Activated CD8-positive, alpha-beta T cell treated with anti-CD3 and anti-CD28 coated beads for 36 hours (primary cell): ENCODE measurements at regions not wholly inside any gene's neighbourhood (a gene's known extent, or its start where the extent isn't known, plus 50 kb on each side); places are given as distances from the start of the nearest gene placed in this dataset.

Experiments
- ATAC-seq: fragments of 200-7000 bp; cut with Tn5 transposase; one replicate; pipeline ENCODE4 v1.10.0; 2021; ENCODE audit warnings: mild to moderate bottlenecking, moderate library complexity
- CTCF ChIA-PET: fragments of 350-600 bp; sonication (Branson Sonifier 250); formaldehyde crosslinking; loops from one replicate; lab custom pipeline; 2021; ENCODE audit warnings: antibody characterized with exemption; lab: Charles Lee
- POLR2A ChIA-PET: fragments of 350-600 bp; sonication (Branson Sonifier 250); formaldehyde crosslinking; loops from one replicate; lab custom pipeline; 2021; ENCODE audit warnings: antibody characterized with exemption; lab: Charles Lee
- DNase-seq: peaks from one replicate; pipeline ENCODE4 v3.0.0-alpha.2; 2020
- H3K27ac Mint-ChIP-seq: one replicate; pipeline ENCODE4 v1.8.0; 2021; ENCODE audit warnings: mild to moderate bottlenecking, mixed read lengths
- H3K27me3 Mint-ChIP-seq: one replicate; pipeline ENCODE4 v1.8.0; 2021; ENCODE audit warnings: mixed read lengths
- H3K36me3 Mint-ChIP-seq: one replicate; pipeline ENCODE4 v1.8.0; 2021; ENCODE audit warnings: low read depth, mixed read lengths
- H3K4me1 Mint-ChIP-seq: one replicate; pipeline ENCODE4 v1.8.0; 2021; ENCODE audit warnings: low read depth, mixed read lengths
- H3K4me3 Mint-ChIP-seq: one replicate; pipeline ENCODE4 v1.8.0; 2021; ENCODE audit warnings: mild to moderate bottlenecking, moderate library complexity, mixed read lengths
- H3K9me3 Mint-ChIP-seq: one replicate; pipeline ENCODE4 v1.8.0; 2021; ENCODE audit warnings: mixed read lengths
- intact Hi-C: fragments of 100-400 bp; cut with micrococcal nuclease; formaldehyde crosslinking; loops from one replicate; pipeline ENCODE4 v1.10.0; 2022
- TF ChIP-seq, protein P1 (sequence below): fragments of 200-600 bp; IDR thresholded peaks from one replicate; pipeline ENCODE4 v1.8.0; 2022; ENCODE audit warnings: antibody characterized with exemption, mild to moderate bottlenecking

DNA sequence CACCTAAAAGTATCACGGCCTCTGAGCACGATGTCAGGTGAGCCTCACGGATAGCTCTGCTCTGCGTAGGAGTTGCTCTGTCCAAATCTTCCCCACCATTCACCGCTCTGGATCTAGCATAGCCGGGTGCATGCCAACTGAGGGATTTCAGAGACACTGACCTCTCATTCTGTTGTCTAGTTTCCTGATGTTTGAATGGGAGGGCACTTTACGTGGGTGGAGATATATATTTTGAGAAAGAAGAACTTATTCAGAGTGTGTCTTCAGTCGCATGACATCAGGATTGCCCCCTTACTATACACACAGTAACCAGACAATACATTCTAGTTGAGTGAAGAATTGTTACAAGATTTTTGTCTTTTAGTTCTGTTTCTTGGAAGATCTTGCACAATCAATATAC, 96.5 kb upstream of the CITED2 start:
- Mint-ChIP-seq H3K4me3 (no peak overlapping the region), H3K36me3 (no peaks in the 10 kb centered on the region), H3K9me3 (no peaks in the 10 kb centered on the region), H3K27me3 (no peaks in the 10 kb centered on the region), H3K4me1 (no peaks in the 10 kb centered on the region), H3K27ac (no peak overlapping the region)
- intact Hi-C loops: no loop called here
- ATAC-seq (no peak), DNase-seq (no peak)
- CTCF ChIA-PET: no interaction called here
- POLR2A ChIA-PET: no interaction called here
- TF ChIP-seq, protein P1, sequence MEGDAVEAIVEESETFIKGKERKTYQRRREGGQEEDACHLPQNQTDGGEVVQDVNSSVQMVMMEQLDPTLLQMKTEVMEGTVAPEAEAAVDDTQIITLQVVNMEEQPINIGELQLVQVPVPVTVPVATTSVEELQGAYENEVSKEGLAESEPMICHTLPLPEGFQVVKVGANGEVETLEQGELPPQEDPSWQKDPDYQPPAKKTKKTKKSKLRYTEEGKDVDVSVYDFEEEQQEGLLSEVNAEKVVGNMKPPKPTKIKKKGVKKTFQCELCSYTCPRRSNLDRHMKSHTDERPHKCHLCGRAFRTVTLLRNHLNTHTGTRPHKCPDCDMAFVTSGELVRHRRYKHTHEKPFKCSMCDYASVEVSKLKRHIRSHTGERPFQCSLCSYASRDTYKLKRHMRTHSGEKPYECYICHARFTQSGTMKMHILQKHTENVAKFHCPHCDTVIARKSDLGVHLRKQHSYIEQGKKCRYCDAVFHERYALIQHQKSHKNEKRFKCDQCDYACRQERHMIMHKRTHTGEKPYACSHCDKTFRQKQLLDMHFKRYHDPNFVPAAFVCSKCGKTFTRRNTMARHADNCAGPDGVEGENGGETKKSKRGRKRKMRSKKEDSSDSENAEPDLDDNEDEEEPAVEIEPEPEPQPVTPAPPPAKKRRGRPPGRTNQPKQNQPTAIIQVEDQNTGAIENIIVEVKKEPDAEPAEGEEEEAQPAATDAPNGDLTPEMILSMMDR: no peak

DNA sequence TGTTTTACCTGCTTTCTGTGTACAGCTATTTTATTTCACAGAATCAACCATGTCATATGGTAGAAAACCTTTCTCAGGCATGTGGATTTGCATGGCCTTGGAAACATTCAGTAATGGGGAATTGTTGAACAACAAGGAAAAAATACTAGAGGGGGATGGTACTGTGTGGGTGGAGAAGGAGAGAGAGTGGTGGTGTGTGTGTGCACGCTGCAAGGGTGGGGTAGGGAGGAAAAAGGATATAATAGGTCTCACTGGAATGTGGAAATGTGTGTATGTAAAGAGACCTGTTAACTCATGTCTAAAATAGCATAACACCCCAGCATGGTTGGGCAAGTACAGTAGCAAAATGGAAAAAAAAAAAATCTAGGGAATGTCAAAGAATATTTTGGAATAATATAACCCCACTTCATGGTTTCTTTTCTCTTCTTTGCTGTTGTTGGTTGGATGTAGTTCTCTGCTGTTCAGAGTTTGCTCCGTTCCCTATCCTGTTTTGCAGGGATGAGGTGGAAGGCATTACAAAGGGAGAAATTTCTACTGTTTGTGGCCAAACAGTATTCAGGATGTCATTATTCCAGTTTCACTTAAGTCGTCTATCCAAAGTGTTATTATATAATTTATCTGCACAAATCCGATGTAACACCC, 93.9 kb upstream of the CITED2 start:
- Mint-ChIP-seq H3K36me3 (no peaks in the 10 kb centered on the region), H3K27me3 (no peaks in the 10 kb centered on the region), H3K4me3 (no peak overlapping the region), H3K27ac (no peak overlapping the region), H3K4me1 (no peaks in the 10 kb centered on the region), H3K9me3 (no peaks in the 10 kb centered on the region)
- intact Hi-C loops: no loop called here
- ChIA-PET POLR2A (no interaction called here), CTCF (no interaction called here)
- ATAC-seq (no peak), DNase-seq (no peak)
- TF ChIP-seq, protein P1: no peak

DNA sequence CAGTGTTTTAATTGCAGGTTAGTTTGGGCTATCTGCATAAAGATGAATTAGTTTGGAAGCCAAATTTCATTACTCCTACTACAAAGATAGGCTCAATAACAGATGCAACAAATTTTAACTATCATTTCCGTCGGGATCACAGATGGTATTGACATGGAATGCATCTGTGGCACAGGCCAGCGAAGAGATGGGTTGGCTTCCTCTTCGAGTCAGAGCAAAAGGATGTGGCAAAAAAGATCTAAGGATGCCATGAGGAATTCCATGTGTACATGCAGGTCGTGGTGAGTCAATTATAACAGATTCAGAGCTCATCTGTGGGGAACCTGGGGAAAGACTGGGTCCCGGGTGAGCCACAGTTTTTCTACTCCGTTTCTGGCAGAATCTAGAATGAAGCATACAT, 83.0 kb upstream of the CITED2 start:
- H3K4me1 Mint-ChIP-seq: no peaks in the 10 kb centered on the region
- no peak for DNase-seq
- H3K27ac Mint-ChIP-seq: no peak overlapping the region
- no peaks in the 10 kb centered on the region for H3K36me3 Mint-ChIP-seq
- ChIA-PET POLR2A (interaction anchor here (1.0 kb wide), 1 partner anchor 83 kb away, joined by 3 read pairs; the partner anchor contains the start of gene CITED2), CTCF (no interaction called here)
- TF ChIP-seq, protein P1: no peak
- intact Hi-C loops: no loop called here
- no peak for ATAC-seq
- H3K27me3 Mint-ChIP-seq: no peaks in the 10 kb centered on the region
- no peaks in the 10 kb centered on the region for H3K9me3 Mint-ChIP-seq
- no peak overlapping the region for H3K4me3 Mint-ChIP-seq

DNA sequence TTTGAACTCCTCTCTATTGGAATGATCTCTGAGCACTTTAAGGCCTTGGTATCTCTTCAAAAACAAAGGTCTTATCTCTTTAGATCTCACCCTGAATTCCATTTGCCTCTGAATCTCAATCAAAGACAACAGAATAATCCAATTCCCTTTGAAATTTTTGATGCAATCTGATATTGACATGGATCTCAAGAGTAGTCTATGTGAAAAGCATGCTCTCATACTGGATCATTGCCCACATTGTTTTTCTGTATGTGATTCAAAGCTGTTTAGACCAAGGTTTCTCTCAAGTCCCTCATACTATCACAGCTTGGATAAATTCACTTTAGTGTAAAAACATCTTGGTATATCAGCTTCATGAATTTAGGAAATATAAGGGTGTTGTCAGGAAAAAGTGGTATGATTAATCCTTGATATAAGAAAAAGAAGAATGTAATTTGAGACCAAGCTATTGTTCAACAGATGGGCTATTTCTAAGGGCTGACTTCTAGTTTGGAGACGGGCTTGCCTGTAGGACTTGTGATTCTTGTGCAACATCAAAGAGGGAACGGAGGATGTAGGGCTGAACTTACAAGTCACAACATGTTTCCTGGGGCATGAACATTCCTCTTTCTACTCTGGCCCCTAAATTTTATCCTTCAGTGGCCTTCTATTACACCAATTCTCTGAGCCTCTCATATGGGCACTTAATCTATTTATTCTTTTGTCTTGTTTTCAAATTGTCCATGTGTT, 77.9 kb upstream of the CITED2 start:
- H3K27ac Mint-ChIP-seq: no peak overlapping the region
- H3K4me3 Mint-ChIP-seq: no peak overlapping the region
- no peaks in the 10 kb centered on the region for H3K27me3 Mint-ChIP-seq
- ATAC-seq (no peak), DNase-seq (no peak)
- H3K9me3 Mint-ChIP-seq: no peaks in the 10 kb centered on the region
- H3K36me3 Mint-ChIP-seq: no peaks in the 10 kb centered on the region
- ChIA-PET POLR2A (no interaction called here), CTCF (no interaction called here)
- no peaks in the 10 kb centered on the region for H3K4me1 Mint-ChIP-seq
- TF ChIP-seq, protein P1: no peak
- intact Hi-C loops: no loop called here

DNA sequence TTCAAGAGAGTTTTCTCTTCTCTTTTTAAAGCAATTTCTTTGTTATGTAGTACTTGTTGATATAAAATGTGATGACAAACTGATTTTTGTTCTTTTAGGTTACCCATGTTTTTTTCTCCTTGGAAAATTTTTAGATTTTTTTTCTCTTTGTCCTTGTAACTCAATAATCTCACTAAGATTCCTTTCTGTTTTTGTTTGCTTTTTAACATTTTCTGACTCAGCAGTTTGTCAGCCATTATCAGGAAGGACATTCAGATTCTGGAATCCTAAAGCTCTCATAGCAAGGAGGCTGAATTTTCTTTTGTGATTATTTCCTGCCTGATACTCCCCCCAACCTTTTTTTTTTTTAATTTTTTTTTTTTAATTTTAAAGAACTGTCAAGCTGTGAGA, 75.2 kb upstream of the CITED2 start:
- Mint-ChIP-seq H3K4me3 (no peak overlapping the region), H3K4me1 (no peaks in the 10 kb centered on the region), H3K27ac (no peak overlapping the region), H3K36me3 (no peaks in the 10 kb centered on the region), H3K27me3 (no peaks in the 10 kb centered on the region), H3K9me3 (no peaks in the 10 kb centered on the region)
- POLR2A ChIA-PET: interaction anchor here (1.1 kb wide), 1 partner anchor 12 kb away, joined by 3 read pairs; no protein-coding TSS in a partner anchor
- ATAC-seq: no peak
- TF ChIP-seq, protein P1: no peak
- CTCF ChIA-PET: no interaction called here
- intact Hi-C loops: no loop called here
- no peak for DNase-seq
